Islet of Langerhans (tissue), 1 donor: ENCODE measurements at regions not wholly inside any gene's neighbourhood (a gene's known extent, or its start where the extent isn't known, plus 50 kb on each side); places are given as distances from the start of the nearest gene placed in this dataset.

ENCODE experiments used
- FAIRE-seq: peaks from one replicate; lab custom pipeline; 2011; peaks lifted over from hg19 to GRCh38; lab: Jason Lieb, UNC

DNA sequence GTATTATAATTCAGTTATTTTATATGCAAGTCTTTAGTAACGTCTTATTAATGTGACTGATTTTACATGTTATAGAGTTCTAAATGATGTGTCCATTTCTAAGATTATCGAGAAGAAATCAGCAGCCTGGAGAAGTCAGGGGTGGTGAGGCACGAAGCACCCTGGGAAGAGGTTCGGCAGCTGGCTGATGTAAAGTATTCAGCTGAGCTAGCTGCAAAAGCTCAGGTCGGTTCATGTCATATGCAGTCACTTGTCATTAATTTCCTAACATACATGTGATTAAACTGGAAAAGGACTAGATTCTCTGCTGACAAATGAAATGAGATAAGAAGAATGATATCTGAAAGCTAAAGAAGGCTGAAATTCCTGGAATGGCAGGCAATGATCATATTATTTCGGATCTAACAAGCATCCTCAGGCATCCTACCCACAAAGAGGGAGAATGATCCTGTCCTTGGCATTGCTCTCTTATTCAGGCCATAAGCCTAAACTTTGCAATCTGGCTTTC is 383.0 kb upstream of the SLITRK1 start:
- no peak for FAIRE-seq

DNA sequence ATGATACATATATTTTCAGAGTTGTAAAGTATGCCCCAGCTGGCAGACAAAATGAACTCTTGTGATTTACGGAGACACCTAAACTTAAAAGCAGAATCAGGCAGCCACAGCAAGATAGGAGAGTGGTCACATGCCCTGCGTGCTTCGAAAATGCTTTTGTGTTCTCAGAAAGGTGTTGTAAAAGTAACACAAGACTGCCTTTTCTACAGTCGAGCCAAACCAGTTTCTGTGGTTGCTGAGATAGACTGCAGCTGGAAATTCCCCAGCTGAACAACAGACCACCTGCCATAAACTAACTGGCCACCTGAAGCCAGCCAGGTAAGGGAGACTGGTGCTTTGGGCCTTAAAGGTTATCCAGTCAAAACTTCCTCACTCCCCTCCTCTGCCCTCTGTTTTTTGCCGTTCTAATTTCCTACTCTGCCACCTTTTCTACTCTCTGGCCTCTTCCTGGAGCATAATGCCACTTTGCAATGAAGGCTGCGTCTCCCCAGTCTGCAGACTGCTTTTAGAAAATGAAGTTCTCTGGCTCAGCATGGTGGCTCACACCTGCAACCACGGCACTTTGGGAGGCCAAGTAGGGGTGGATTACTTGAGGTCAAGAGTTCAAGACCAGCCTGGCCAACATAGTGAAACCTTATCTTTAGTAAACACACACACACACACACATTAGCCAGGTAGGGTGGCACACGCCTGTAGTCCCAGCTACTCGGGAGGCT is 381.2 kb upstream of the SLITRK1 start:
- no peak for FAIRE-seq

DNA sequence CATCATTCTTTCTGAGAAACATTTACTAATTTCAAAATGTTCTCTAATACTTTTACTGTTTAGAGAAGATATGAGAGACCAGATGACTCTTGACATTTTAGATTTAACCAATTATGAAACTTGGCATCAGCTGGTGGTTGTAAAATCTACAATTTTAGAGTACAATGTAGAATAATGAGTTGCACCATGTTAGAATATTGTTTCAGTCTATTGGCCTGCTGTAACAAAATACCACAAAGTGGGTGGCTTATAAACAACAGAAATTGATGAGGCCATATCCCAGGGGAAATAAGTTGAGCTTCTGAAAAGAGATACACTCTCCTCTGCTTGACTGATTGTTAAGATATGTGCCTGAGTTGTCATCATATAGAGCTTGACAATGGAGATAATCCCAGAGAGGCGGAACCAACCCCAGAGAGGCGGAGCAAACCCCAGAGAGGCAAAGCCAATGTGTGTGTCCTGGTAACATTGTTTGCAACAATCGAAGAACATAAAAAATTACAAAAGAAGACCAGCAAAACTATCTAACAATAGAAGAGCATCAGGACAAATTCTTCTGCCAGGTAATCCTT is 373.0 kb upstream of the SLITRK1 start:
- FAIRE-seq: no peak

DNA sequence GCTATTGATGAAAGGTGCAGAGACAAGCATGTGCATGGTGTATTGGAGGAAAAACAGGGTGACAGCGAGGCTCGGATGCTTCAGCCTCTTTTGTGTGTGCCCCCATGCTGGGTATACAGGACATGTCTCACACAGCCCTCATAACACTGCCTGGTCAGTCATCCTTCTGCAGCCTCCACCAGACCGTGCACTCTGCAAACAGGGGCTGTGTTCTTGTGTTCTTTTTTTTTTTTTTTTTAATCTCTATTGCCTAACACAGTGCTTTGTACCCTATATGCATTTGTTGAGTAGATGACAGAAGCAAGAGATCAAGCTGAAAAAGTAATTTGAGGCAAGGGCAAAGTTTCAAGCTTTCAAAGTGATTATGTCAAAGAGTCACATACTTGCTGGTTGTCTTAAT is 367.2 kb upstream of the SLITRK1 start:
- FAIRE-seq: no peak

DNA sequence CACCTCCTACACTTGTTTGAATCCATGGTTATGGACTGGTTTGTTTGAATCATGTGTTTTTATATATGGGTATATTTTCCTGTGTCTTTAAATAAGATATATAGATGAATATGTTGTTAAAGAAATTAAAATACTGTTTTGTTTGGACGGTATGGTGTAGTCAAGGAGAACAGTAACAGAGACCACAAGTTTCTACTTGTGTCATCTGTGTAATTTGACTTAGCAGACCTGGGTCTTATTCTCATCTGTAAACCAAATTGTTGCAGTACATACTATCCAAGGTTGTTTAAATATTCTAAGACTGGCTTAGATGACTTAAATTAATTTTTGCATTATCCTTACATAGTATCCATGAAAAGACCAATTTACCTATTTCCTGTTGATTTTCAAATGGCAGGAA is 361.1 kb upstream of the SLITRK1 start:
- no peak for FAIRE-seq

DNA sequence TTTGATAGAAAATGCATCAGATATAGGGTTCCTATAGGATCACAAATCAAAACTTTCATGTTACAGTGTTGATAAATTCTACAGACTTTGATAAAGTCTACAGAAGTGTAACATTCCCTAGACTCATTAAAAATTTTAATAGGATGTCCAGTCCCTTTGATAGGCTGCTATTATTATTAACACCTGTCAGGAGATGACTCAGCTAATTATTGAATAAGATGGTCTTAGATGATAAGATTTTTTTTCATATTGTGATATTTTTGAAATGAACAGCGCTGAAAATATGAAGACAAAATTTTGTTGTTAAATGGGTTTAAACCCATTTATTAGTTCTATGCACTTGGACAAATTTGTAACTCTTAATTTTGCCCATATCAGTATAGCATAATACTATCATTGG is 356.8 kb upstream of the SLITRK1 start:
- no peak for FAIRE-seq

DNA sequence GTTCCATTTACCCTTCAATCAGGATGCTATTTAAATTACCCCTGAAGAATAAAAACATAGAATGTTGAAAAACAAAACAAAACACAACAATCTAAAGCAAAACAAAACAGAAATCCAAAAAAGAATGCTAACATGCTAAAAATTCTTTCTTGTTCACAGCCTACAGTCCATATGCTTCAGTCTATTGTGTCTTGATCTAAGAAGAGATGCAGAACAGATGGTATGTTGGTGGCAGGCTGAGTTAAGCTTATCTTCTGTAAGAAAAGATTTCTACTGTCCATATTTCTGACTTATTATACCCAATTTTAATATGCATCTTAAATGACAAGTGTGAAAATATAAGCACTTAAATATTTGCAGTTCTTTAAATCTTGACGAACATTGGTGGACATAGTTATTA is 356.1 kb upstream of the SLITRK1 start:
- FAIRE-seq: no peak

DNA sequence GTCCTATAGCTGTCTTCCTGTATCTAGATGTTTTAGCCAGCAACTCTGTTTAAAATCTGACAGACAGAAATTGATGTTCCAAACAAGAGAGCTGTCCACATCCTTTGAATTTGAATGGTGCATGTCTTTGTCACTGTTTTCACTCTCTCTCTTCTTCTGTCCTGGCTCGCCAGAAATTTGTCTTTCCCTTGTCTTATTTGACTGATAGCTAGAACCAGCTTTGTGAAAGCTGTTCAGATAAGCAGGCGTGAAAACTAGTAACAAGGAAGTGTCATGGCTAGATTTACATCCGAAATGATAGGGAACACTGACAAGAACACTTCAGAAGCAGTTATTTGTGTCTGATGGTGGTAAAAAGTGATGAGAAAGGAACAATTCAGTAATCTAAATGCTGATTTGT is 354.9 kb upstream of the SLITRK1 start:
- FAIRE-seq: no peak

DNA sequence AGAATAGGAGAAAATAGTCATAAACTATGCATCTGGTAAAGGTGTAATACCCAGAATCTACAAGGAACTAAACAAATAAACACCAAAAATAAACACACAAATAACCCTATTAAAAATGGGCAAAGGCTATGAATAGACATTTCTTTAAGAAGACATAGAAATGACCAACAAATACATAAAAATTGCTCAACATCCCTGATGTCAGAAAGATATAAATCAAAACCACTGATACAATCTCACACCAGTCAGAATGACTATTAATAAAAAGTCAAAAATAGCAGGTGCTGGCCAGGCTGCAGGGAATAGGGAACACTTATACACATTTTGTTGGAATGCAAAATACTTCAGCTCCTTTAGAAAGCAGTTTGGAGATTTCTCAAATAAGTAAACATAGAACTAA is 352.1 kb upstream of the SLITRK1 start:
- FAIRE-seq: no peak

DNA sequence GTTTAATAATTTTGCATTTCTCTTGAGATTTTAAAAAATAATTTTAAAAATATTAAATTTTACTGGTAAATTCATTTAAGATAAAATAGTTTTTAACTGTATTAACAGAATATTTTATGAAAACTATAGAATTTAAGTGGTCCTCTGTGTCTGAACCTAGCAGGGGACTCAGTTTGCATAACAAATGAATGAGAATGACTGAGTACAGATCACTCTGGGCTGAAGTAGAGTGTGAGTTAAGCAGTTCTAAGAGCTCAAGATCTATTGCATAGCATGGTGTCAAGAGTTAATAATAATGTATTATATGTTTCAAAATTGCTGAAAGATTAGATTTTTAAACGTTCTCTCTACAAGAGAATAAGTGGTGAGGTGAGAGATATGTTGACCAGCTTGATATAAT is 348.3 kb upstream of the SLITRK1 start:
- no peak for FAIRE-seq

DNA sequence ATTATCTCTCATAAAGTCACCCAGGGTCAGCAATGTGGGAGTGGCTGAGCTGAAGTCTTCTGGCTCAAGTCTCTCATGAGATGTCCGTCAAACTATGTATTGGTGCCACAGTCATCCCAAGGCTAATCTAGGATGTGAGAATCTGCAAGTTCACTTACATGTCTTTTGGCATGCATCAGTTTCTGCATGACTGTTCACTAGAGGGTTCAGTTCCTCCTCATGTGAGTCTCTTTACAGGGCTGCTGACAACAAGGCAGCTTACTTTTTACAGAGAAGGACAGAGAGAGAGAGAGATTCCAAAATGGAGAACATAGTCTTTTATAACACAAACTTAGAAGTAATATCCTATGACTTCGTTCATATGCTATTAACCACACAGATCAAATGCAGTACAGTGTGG is 328.8 kb upstream of the SLITRK1 start:
- FAIRE-seq: no peak

DNA sequence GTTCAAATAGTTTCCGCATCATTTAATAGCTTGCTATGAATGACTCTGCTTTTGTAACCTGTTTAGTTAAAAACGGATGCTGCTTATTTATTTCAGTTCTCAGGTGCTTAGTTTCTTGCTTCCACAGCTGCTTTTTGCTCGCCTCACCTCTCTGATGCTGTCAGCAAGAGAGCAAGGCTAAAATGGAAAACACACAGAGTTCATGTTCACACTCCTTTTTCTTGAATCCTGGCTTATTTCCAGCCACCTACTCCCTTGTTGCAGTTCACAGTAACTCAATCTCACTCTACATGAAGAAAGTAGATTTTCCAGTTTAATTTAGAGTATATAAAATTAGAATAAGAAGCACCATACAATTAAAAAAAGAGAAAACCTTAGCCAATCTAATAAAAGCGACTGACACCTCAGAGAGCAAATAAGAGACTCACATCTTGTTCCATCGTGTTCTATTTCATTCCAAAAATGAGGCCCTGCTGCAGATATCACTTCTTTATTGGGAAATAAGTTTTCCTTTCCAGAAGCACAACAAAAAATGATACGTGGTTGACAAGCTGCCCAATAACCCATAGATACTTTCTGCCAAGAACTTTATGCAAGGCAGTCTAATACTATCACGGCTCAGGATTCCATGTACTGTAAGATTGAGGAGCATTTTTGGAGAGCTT is 326.1 kb upstream of the SLITRK1 start:
- FAIRE-seq: peak; percentile 73

DNA sequence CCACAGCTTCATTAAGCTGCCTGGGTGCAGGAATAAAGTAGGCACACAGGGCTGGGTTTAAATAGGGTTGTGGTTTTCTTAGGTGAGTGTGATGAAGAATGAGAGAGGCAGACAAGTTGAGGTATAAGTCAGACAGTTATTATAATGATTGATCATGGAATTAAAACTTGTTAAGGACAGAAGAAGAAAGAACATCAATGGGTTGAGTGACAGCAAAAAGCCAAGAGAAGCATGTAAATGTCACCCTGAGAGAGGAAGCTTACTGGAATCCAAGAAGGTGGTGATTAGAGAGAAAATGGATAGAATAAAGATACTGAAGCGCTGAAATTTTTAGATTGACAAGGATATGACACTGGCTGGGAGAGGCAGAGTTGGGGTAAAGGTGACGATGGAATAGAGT is 325.2 kb upstream of the SLITRK1 start:
- no peak for FAIRE-seq

DNA sequence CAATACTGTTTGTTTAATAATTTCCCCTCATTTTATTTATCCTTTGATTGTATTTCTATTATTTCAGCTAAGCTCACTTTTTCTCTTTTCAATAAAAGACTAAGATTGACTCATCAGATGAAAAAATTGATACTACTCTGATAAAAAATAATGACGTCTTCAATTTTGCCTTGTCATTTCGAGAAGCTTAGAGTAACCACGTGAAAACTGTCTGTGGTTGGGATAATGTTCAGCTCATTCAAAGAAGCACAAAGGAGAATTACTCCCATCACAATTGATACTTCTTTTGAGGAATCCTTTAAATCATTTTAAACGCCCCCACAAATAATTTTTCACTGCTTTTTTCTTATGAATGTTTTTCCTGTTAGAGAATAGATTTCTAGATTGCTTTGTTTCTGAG is 318.7 kb upstream of the SLITRK1 start:
- FAIRE-seq: no peak

DNA sequence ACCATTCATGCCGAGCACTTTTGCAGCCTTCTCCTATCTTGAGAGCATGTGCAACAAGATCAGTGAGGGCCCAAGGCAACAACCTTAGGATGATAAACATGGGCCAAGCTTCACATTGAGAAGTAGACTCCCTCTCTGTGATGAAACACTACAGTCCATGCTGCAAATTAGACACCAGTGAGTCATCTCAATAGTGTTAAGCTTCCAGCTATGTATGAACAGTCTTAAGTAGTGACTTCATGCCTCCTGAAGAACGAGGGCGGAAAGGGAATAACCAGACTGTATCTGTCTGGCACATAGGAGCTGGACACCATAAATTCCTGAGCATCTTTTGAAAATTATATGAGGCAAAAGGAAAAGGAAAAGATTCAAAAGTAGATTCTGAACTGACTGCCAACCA is 309.9 kb upstream of the SLITRK1 start:
- FAIRE-seq: no peak

DNA sequence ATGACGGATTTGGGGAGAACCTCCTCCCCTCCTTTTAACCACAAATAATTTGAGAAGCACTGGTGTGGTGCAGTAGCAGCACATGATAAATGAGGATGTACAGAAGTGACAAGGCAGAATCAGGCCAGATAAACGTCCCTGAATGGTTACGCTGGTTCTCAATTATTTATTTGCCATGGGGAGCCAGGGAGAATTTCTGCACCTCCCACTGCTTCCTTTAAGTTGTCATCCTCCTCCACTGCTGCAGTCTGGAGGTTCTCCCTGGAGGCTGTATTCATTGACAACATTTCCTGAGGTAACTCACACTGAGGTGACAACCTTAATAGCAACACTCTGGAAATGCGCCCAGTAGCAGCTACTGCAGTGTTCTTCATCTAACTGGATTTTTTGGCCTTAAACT is 308.9 kb upstream of the SLITRK1 start:
- no peak for FAIRE-seq

DNA sequence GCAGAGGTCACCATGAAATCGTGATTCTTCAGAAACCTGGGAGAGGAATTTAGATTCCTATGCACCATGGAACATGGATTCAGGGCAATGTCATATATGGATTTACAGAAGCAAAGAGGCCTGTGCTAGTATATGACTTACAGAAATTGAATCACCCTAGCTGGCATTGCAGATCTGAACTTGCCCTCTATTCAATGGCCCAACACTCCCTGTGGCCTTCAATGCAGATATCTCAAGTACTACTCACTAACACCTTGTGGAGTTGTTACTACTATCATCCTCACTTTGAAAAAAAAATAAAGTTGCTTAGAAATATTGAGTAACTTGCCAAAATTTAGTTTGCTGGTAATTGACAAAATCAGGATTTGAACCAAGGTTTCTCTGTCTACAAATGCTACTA is 305.4 kb upstream of the SLITRK1 start:
- no peak for FAIRE-seq

DNA sequence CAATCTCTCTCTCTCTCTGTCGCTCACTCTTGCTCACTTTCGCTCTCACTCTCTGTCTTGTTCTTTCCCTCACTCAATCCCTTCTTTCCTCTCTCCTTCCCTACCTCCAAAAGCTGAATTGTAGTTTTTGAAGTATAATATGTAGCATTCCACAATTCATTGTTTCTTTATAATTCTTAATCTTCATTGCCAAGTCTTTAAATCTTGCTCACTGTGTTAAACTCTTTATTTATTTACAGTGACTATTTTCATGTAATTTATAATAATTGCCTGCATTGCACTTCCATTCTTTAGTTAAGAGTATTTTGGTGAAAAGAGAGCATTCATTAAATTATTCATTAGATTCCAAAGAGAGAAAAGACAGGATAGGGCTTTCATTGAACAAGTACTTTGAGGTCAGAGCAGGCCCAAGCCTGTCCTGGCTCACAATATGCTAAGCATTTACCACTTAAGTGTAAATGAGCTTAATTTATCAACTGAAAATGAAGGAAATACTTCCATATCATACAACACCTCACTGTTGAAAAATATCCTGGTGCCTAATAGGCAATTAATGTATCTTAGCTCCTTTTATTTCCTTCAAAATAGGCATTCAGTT is 257.4 kb upstream of the SLITRK1 start:
- no peak for FAIRE-seq

DNA sequence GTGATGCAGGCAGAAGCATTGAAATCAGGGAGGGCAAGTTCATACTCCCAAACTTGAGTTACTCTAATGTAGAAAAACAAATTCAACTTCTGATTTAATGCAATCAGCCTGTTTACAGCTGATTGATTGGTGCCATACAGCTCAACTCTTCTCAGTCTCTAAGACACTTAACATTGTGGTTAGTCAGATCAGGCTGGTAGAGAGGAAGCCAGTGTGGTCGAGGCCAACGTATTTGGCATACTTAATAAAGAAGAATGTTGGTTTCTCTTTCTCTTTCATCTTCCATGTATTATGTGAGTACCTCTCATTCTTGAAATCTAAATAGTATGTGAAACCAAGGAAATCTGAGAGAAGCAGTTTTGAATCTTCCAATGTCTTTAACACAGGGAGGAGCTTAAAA is 255.0 kb upstream of the SLITRK1 start:
- FAIRE-seq: no peak

DNA sequence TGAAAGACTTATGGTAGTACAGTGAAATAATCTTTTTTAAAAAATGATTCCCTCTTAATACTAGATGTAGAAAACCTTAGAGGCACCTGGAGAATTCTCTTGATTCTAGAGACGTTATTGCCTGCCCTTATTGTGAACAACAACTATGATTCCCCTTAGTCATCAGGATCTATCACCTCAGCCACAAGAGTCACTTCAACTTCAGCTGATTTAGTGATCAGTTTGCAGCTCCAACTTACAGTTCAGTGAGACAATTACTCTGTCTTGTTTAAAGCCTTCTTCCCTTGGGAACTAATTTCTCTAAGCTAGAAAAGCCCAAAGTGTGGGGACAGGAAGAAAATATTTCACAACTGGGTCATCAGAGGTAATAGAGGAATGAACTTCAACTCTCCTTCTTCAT is 254.3 kb upstream of the SLITRK1 start:
- no peak for FAIRE-seq

DNA sequence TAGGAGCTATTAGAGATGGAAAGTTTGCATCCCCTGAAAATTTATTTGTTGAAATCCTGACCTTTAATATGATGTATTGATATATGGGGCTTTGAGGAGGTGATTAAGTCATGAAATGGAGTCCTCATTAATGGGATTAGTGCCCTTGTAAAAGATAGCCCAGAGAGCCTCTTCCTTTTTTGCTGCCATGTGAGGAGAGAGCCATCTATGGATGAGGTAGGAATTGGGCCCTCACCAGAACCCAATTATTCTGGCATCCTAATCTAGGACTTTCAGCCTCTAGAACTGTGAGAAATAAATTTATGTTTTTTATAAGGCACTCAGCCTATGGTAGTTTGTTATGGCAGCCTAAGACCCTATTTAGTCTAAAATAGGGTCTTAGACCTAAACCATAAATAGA is 250.2 kb upstream of the SLITRK1 start:
- FAIRE-seq: no peak

DNA sequence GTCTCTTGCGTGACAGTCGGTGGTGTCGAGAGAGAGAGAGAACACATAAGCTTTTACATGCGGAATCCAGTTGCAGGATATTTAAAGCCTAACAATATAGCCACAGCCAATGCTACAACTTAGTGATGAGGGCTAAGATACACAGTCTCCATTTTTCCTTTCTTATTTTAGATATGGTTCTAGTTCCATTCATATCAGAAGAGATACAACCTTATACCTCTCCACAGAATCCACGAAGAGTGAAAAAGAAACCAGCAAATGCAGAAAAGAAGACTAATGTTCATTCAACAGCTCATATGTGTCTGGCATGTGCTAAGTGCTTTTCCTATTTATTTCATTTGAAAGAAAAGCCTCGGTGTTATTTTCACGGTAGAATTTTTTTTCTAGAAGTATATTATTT is 249.0 kb upstream of the SLITRK1 start:
- no peak for FAIRE-seq

DNA sequence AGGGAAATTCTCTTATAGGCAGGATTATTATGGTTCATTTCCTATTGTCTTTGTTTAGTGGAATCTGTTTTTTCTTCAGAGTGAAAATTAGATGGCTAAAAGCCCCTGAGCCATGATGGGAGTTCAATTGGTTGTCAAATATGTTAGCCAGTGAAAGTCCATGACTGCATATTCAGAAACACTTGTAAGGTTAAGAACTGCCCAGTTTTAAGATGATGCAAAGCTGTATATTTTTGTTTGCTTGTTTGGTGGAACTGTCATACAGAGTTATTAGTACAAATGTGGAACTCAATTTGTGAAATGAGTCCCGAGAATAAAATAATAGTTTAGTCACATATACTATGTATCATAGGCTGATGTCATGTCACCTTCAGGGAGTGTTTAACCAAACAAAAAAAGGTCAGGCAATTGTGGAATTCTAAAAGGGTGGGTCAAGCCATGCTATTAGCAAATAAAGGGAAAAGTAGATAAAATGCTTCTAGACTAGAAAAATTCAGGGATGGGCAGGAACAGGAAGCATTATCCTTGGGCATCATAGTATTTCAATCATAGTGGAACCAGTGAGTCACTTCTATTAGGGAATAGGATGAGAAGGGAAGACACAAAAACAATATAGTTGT is 248.3 kb upstream of the SLITRK1 start:
- no peak for FAIRE-seq
